Small intestine (tissue), 7 donors: ENCODE measurements at regions not wholly inside any gene's neighbourhood (a gene's known extent, or its start where the extent isn't known, plus 50 kb on each side); places are given as distances from the start of the nearest gene placed in this dataset.
"Not testable (repeated sequence)": the region's sequence is repeated elsewhere in the genome, so short reads cannot be mapped to it uniquely, and the experiment has no call there.

Experiments
- DNase-seq, 2 donors: peaks; one replicate each; pipeline versions ENCODE4 v3.0.0 to v3.0.0-alpha.2; 2013
- FAIRE-seq: peaks from 2 replicates; lab custom pipeline; 2012; peaks lifted over from hg19 to GRCh38; lab: Jason Lieb, UNC
- H3K27ac ChIP-seq, 3 donors: one replicate each; pipeline ENCODE4 v1.5.1; 2013; ENCODE audit warnings: low read length in 2 of 3, mild to moderate bottlenecking in 2 of 3, control low read depth in 1 of 3, inconsistent platforms in 1 of 3, low read depth in 1 of 3, moderate library complexity in 1 of 3
- H3K27me3 ChIP-seq, 3 donors: one replicate each; pipeline ENCODE4 v1.6.1; 2013; ENCODE audit warnings: low read length in 3 of 3, inconsistent platforms in 1 of 3; ENCODE audit not compliant: control insufficient read depth in 3 of 3, insufficient read depth in 3 of 3
- H3K36me3 ChIP-seq, 3 donors: one replicate each; pipeline ENCODE4 v1.6.1; 2013; ENCODE audit warnings: low read length in 3 of 3, inconsistent platforms in 1 of 3, low read depth in 1 of 3, mild to moderate bottlenecking in 1 of 3, moderate library complexity in 1 of 3; ENCODE audit not compliant: control insufficient read depth in 3 of 3, insufficient read depth in 2 of 3
- H3K4me1 ChIP-seq, 3 donors: one replicate each; pipeline ENCODE4 v1.6.1; 2013; ENCODE audit warnings: low read length in 2 of 3, inconsistent platforms in 1 of 3, low read depth in 1 of 3, mild to moderate bottlenecking in 1 of 3, moderate library complexity in 1 of 3; ENCODE audit not compliant: control insufficient read depth in 3 of 3, insufficient read depth in 2 of 3
- H3K4me3 ChIP-seq, 3 donors: one replicate each; pipeline ENCODE4 v1.5.1; 2013; ENCODE audit warnings: low read length in 3 of 3, control low read depth in 1 of 3, inconsistent platforms in 1 of 3, low read depth in 1 of 3, mild to moderate bottlenecking in 1 of 3, moderate library complexity in 1 of 3
- H3K9me3 ChIP-seq, 2 donors: one replicate each; pipeline ENCODE4 v1.6.1; 2013; ENCODE audit warnings: low read depth in 1 of 2, low read length in 1 of 2; ENCODE audit not compliant: control insufficient read depth in 2 of 2, insufficient read depth in 1 of 2
- WGBS, 3 donors: extraction: QIAGEN DNeasy Blood & Tissue Kit; methylation state at CpG; one replicate each; pipeline ENCODE4 v1.1.7; 2013; 5-methylcytosine and 5-hydroxymethylcytosine counted together
- donor health status: healthy with polysubstance abuse.
- donor health status: control.
- donor health status: control.
- donor health status: Bipolar disorder and iron deficiency.
- donor health status: healthy.

DNA sequence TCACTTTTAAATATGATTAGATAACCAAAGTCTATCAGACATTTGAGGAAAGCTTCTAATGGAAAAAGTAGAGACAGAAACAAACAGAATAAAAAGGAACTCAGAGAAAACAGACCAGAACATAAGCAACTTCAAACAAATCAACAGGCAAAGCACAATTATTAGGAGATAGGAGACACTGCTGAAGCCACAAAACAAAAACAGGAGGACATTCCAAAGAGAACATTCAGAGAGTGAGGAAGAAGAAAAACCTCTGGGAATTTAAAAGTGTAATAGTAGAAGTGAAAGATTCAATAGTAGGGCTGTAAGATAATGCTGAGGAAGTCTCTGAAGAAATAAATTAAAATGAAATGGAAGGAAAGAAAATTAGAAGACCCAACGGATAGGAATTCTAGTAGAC, 83.2 kb upstream of the TBCA start:
- FAIRE-seq (no peak), DNase-seq (no peak)
- Histone ChIP-seq H3K4me1 (no peaks in the 10 kb centered on the region), H3K27me3 (peaks cover 0 to 18% (median 3%) of the 10 kb centered on the region in 3 donors), H3K9me3 (no peaks in the 10 kb centered on the region), H3K4me3 (no peak overlapping the region), H3K36me3 (no peaks in the 10 kb centered on the region), H3K27ac (no peak overlapping the region)
- 74 to 90% (median 82%) methylated on average over 1 of the region's 1 CpG for WGBS, 3 donors

DNA sequence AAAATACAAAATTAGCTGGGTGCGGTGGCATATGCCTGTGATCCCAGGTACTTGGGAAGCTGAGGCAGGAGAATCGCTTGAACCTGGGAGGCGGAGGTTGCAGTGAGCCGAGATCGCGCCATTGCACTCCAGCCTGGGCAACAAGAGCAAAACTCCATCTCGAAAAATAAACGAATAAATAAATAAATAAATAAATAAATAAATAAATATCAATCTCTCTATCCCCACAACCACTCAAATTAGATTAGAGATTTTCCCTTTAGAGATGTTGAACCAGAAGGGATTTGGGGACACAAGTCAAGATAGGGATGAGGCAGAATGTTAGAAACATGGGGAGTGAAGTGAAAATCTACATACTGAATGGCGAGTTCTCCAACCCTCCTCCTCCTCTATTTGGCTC, 82.5 kb upstream of the TBCA start:
- not testable (repeated sequence) for H3K4me3 ChIP-seq, DNase-seq, H3K36me3 ChIP-seq, FAIRE-seq, H3K4me1 ChIP-seq, H3K27ac ChIP-seq, H3K9me3 ChIP-seq
- 92 to 95% (median 93%) methylated on average over 9 of the region's 9 CpGs for WGBS, 3 donors
- peaks cover 0 to 20% (median 3%) of the 10 kb centered on the region in 3 donors for H3K27me3 ChIP-seq

DNA sequence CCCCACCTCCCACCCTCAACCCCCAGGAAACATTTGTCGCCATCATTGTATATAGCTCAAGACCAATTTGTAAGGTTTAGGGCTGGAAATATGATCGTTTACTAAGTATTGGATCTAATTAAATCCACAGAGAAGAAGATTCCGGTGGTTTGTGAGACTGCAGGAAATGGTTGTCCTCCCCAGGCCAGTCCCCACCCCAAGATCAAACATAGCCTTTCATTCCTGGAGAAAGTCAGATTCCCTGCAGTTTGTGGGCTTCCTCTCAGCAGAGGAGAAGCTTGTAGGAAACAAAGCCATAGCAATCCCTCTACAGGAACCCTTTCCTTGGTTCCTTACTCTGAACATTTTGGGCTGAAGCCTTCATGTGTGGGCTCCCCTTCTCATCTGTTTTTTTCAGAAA, 79.2 kb upstream of the TBCA start:
- Histone ChIP-seq H3K4me1 (peaks cover 0 to 12% (median 0%) of the 10 kb centered on the region in 3 donors), H3K27ac (no peak overlapping the region), H3K9me3 (no peaks in the 10 kb centered on the region), H3K36me3 (no peaks in the 10 kb centered on the region), H3K27me3 (peaks cover 4 to 37% (median 12%) of the 10 kb centered on the region in 3 donors), H3K4me3 (no peak overlapping the region)
- 63 to 74% (median 68%) methylated on average over 3 of the region's 3 CpGs for WGBS, 3 donors
- DNase-seq: no peak
- FAIRE-seq: no peak

DNA sequence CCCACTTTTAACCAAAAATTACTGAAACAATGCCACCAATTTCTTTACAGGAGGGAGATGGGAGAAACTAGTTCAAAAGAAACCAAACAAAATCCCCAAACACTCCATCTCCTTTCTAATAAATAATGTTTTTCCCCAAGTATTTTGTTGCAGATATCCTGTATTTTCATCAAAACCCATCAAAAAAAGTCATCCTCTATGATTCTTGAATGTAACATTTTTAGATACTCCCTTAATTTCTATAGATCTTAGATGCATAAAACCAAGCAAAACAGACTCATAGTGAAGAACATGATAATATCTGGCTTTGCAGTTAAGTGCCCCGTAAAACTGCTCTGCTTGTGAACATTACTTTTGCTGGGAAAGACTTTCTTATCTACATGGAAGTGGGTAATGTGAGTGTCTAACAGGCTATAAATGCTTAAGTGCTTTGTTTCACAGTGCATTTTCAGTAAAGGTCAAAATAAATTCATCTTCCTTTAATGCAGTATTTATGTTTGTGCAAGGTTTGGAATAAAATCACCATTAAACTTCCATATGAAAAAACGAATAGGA, 77.3 kb upstream of the TBCA start:
- peaks cover 0 to 12% (median 0%) of the 10 kb centered on the region in 3 donors for H3K4me1 ChIP-seq
- H3K27me3 ChIP-seq: peaks cover 4 to 45% (median 13%) of the 10 kb centered on the region in 3 donors
- 12 to 28% (median 24%) methylated on average over 2 of the region's 2 CpGs for WGBS, 3 donors
- DNase-seq (no peak), FAIRE-seq (no peak)
- no peak overlapping the region for H3K4me3 ChIP-seq
- no peak overlapping the region for H3K27ac ChIP-seq
- H3K9me3 ChIP-seq: no peaks in the 10 kb centered on the region
- no peaks in the 10 kb centered on the region for H3K36me3 ChIP-seq

- DNase-seq (peak in 1 of 2 donors; percentile 48), FAIRE-seq (no peak)
- H3K27ac ChIP-seq: no peak overlapping the region
- H3K27me3 ChIP-seq: peaks cover 4 to 51% (median 13%) of the 10 kb centered on the region in 3 donors
- H3K4me1 ChIP-seq: peaks cover 0 to 12% (median 0%) of the 10 kb centered on the region in 3 donors
- H3K9me3 ChIP-seq: no peaks in the 10 kb centered on the region
- WGBS, 3 donors: 3 to 5% (median 5%) methylated on average over 27 to 28 of the region's 28 CpGs
- H3K4me3 ChIP-seq: peak overlapping the region; percentile 11 to 60 (median 22)
- H3K36me3 ChIP-seq: no peaks in the 10 kb centered on the region
These were observed 76.6 kb upstream of the TBCA start for GRCh38 chr5:77852514-77853352.

DNA sequence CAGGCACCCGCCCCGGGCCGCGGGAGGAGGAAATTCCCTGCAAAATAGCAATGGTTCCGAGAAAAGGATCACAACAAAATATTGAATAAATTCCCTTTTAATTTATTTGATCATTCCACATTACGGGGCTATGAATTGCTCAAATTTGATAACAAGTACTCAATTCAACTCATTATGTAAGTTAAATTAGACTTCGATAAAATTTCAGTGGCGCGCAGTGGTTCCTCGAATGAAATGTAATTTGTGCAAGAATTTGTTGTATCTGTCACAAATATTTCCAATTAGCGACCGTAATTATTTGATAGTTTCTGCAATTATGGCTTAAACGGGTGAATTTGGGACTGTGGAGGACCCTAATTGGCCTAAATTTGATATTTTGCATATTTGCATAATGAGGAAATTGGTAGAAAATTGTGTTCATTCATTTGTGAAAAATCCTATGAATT, 76.0 kb upstream of the TBCA start:
- DNase-seq (no peak), FAIRE-seq (no peak)
- H3K27ac ChIP-seq: no peak overlapping the region
- H3K27me3 ChIP-seq: peaks cover 4 to 58% (median 10%) of the 10 kb centered on the region in 3 donors
- peaks cover 0 to 12% (median 0%) of the 10 kb centered on the region in 3 donors for H3K4me1 ChIP-seq
- H3K36me3 ChIP-seq: no peaks in the 10 kb centered on the region
- WGBS, 3 donors: 3 to 8% (median 6%) methylated on average over 13 of the region's 13 CpGs
- no peaks in the 10 kb centered on the region for H3K9me3 ChIP-seq
- H3K4me3 ChIP-seq: peak overlapping the region; percentile 27 to 60 (median 42)

DNA sequence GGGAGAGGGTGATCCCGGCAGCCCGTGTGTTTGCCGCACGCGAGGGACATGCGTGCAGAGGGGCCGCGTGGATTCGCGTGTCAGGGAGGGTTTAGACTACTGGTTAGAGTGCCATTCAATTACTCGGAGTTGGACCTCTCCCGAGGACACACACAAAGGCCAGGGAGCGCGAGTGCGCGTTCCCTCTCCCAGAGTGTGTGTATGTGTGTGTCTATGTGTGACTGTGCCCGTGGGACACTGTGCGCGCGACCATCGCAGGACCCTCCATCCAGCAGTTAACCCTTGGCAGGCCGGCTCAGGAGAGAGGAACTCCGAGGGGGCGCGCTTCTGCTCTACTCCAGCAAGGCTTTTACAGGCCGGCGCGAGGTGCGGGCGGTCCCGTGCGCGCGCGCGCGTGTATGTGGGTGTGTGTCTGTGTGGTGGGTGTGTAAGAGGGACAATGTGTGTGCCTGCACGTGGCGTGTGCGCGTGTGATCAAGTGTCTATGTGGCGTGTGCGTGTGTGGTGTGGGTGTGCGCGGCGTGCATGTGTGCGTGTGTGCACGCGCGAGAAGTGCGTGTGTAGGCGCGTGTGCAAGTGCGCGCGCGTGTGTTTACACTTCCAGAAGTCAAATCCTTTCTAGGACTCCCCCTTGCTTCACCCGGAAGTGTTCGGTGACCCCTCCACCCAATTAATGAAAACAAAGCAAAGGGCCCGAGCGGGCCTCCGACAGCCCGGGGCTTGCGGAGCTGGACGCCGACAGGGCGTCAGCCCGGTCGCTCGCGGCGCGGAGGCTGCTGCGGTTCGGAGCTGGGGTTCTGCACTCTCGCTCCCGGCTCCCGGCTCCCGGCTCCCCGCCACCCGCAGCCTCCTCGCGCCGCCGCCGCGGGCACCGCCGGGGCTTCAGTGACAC, 75.3 kb upstream of the TBCA start:
- peak in 1 of 2 donors; percentile 47 for DNase-seq
- no peaks in the 10 kb centered on the region for H3K9me3 ChIP-seq
- H3K27me3 ChIP-seq: peaks cover 4 to 60% (median 10%) of the 10 kb centered on the region in 3 donors
- FAIRE-seq: no peak
- peak overlapping the region; percentile 27 to 60 (median 42) for H3K4me3 ChIP-seq
- no peak overlapping the region for H3K27ac ChIP-seq
- 10 to 19% (median 14%) methylated on average over 79 to 89 of the region's 89 CpGs for WGBS, 3 donors
- no peaks in the 10 kb centered on the region for H3K36me3 ChIP-seq
- H3K4me1 ChIP-seq: peaks cover 0 to 12% (median 0%) of the 10 kb centered on the region in 3 donors
